ENCODE measurements at regions not wholly inside any gene's neighbourhood (a gene's known extent, or its start where the extent isn't known, plus 50 kb on each side); places are given as distances from the start of the nearest gene placed in this dataset.
A peak's percentile ranks its signal among the peaks of the same experiment; 100 is the strongest.

DNA sequence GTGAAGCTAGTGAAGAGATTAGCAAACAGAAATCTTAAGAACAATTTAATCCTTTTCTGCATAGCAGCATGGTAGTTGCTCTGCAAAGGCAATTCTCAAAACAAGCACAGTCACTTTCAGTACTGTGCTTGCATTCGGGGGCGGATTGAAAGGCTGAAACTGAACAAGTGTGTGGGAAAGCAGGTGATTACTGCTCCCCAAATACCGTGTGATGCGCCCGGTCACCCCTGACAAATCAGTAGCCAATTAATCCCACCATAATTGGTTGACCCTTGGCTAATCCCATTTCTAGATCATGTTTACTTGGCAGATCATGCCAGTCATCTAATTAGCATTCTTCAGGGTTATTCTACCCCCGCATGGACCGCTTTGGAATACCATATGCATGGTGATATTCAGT lies 76.5 kb upstream of the ADRB1 start:
- DNase-seq = no peak

DNA sequence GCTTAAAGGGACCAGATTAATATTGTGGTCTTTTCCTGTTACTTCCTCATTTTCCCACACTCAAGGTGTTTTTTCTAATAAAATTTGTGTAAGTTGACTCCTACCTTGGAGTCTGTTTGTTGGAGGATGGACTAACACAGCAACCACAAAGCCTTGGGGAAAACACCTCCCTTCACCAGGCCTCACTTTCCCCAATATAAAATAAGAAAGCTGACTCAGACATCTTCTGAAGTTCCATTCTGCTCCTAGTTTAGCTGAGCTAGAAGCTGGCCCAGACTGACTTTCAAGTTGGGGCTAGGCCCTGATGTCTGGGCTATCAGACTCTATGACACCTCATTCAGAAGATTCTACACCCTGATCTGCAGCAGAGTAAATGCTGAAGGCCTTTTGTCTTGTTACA lies 73.0 kb upstream of the ADRB1 start:
- DNase-seq = no peak

DNA sequence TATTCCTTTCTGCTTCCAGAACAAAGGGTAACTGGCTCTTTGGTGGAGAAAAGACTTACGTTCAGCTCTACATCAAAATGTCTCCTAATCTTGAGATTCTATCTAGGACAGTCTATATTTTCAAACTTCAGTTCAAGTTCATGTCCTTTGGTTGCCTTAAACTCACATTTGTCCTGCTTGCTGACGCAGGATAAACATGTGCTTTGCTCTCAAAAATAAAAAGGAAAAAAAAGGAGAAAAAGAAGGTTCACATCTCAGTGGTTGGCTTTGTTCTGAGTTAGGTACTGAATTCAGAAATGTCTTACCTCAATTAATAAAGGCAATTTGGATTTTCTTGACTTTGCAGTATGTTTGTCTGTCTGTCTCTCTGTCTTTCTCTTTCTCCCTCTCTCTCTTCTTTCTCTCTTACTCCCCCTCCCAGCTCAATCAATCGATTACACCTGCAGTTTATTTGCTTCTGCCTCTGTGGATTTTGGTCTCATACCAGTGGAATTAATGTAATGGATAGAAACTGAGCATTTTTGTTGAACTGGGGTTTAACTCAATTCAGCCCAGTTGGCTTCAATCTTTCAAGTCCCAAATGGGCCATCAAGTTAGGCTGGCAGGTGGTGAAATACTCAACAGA lies 72.2 kb upstream of the ADRB1 start:
- no peak for DNase-seq

DNA sequence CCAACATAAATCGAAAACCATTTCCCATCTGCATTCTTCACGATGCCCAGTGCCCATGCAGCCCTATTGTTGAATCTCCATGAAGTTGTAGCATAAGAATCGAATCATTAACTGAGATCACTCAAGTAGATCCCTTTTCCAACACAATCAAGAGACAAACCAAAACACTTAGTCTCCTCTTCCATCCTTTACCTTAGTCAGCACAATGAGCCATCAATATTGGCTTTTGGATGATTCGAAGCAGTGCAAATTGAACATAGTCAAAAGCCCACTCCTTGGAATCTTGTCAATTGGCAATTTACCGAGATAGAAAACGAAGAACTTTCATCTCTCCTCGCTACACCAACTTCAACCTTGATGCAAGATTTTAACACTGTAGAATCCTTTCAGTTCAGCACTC lies 66.5 kb upstream of the ADRB1 start:
- DNase-seq = no peak

DNA sequence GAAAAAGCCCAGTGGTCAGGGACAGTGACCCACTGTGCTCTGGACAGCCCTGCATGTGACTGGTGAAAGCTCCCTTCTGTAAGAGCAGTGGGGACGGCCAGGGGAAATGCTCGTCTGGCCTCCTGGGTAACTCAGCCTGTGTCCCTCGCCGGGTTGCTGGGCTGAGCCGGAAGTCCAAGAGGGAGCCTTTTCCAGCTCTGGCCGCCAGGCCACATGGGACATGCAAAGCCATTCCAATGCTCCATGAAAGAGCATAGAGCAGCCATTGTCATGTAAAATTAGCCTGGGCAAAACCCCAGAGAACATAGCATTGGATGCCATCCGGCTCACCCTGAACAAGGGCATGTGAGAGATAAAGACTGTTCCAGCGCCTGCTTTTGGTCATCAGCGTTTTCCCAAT lies 64.9 kb upstream of the ADRB1 start:
- DNase-seq = no peak

DNA sequence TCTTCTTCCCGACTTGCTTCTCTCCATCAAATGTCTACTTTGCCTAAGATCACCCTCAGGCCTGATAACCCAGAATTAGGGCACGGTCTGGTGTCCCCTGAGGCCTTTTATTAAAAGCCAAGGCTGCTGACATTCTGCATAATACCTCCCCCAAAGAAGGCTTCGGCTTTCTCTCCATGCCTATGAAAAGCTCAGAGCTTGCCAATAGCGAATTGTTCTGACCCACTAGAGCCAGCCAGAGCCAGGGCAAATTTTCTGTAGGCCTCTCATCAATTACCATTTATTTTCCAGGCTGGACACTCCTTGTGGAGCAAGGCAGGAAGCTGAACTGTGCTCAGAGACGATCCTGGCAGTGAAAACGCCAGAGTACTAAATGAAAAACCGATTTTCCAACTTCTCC lies 64.3 kb upstream of the ADRB1 start:
- no peak for DNase-seq

DNA sequence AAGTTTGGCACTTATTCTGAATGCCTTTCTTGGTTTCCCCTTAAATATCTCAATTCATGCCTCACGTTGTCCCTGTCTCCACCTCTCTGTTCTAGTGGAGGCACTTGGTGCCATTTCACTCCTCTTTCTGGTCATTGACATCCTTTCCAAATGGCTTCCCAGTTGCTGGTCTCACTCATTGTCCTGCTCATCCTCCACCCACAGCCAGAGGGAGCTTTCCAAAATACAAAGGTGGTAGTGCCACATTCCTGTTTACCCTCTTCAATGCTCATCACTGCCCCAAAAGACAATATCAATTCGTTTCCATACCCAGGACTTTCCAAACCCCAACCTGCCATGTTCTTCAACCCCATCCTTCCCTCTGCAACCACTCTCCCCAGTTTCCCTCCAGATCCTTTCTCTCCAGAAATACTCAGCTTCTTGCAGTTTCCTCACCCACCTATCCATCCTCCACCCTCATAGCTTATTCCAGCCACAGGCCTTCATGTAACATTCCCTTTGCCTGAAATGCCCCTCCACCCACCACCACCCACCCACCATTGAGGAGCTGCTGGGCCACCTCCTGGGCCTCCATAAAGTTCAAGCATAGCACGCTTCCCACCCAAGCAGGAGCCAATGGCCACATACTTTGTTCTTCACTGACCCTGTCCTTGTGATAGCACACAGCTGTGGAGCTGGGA lies 63.1 kb upstream of the ADRB1 start:
- DNase-seq = no peak

DNA sequence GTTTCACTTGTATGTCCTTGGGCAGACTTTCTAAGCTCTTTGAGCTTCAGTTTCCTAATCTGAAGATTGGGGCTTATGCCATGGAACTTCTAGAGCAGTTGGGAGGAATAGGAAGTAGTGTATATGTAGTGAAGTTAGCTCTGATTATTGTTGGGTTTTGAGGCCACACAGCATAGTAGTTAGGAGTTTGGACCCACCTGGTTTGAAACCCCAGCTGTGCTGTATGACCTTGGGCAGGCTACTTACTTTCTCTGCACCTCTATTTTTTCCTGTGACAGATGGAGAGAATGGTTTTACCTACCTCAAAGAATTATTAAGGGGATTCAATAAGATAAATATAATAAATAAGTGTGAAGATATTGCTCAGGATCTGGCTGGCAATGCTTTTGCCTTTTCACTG lies 61.4 kb upstream of the ADRB1 start:
- DNase-seq = no peak

DNA sequence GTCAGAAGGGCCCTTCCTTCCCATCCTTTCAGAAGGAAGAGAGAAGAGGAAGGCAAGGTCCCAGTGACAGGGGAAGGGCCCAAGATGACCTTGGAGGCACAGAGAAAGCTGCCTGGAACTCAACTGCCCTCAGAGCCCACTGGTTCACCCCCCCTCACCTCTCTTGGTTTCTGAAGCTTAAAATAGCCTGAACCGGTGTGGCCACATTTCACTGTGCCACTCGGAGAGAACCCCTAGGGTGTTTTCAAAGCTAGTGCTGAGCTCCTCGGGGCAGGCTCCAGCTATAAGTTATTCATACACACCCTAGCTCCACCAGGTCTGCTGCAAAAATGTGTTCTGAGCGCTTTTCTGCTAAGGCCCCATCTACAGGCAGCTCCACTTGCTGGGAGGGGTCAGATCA lies 60.9 kb upstream of the ADRB1 start:
- DNase-seq = peak in 1 of 4 experiments; percentile 40

DNA sequence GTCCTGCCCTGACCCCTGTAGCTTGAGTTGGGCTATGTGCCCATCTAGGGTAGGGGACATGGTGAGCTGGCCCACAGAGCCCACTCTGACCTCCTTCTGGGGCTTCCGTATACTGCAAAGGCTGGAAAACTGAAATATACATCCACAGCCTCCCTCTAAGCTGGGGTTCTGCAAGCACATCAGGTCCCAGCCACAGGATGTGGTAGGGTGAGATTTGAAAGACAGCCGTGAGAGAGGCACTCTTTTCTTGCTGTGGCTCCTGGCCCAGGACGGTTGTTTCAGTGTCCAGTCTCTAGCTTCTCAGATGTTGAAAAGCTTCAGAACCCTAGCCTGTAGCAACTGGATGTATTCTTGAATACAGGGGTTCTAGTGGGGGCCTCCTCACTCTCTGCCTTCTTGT lies 60.1 kb upstream of the ADRB1 start:
- no peak for DNase-seq

DNA sequence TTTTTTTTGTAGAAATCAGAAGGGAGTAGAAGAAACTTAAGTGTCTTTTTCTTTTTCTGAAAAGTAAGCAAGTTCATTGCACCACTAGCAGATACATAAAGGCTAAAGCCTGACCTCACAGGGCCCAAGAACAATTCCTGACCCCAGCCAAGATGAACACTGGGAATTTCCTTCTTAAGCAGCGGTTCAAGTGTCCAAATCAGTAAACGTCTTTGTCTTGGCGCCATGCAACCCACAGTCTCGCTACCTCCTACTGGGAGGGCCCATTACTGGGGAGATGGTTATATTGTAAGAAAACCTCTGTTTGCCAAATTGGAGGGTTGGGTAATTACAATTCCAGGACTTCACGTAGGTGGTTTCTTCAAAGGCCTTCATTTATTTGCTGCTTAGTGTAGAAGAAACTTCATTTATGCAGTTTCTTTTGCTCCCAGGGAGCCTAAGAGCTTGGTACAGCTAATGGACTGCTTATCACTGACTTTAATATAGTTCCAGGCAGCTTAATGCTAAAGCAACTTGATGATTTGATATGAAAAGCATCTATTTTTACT lies 58.3 kb upstream of the ADRB1 start:
- no peak for DNase-seq

DNA sequence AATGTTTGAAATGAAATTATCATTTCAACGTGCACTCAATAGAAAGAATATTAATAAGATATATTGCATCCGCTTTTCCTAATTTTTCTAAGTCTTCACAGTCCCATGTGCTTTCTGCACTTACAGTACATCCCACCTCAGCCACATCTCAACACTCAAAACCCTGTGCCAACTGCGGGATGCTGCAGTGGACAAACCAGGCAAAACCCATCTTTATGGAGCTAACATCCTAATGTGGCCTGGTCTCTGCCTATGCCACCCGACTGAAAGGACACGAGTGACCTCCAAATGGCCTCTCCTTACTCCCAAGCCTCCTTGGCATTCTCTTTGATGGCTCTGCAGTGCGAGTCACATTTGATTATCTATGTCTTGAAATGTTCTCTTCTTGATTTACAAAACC lies 57.4 kb upstream of the ADRB1 start:
- no peak for DNase-seq

DNA sequence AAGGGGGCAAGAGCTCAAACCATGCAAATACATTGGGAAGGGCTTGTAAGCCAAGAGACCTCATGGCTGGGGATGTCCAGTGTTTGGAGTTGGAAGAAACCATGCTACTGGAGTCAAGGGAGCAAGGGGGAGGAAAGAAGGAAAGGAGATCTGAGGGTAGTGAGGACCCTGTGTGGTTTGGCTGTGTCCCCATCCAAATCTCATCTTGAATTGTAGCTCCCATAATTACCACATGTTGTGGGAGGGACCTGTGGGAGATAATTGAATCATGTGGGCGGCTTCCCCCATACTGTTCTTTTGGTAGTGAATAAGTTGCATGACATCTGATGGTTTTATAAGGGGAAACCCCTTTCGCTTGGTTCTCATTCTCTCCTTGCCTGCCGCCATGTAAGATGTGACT lies 56.5 kb upstream of the ADRB1 start:
- DNase-seq = no peak

DNA sequence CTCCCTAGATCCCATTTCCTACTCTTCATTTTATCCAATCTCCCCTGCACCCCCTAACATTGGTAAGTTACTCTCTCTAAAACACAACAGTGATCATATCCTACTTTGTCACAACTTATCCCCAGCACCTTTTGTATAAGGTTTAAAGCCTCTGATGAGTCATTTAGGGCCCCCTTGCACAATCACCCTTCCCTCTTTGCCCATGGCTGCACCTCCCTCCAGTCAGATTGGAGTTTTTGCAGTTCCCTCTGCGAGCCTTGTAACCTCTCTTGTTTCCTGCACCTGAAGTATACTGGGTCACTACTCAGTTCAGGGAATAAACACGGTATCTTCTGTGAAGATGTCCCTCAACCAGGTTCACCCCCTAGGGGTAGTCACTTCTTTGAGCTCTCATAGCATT lies 55.9 kb upstream of the ADRB1 start:
- peak; percentile 51 to 87 (median 71) for DNase-seq

DNA sequence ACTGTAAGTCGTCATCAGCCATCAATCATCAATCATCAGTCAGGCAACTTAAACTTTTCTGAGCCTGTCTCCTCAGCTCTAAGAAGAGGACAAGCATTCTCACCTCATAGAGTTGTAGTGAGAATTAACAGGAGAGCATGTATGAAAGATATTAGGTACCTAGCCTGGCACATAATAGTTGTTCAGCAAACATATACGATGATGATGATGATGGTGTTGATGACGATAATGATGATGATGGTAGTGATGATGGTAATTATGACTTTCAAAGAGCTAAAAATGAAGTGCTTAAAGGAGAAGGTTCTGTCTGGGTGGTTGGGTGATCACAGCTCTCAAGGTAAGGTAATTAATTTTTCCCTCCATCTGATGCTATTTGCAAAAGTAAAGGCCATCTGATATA lies 55.1 kb upstream of the ADRB1 start:
- DNase-seq = no peak

DNA sequence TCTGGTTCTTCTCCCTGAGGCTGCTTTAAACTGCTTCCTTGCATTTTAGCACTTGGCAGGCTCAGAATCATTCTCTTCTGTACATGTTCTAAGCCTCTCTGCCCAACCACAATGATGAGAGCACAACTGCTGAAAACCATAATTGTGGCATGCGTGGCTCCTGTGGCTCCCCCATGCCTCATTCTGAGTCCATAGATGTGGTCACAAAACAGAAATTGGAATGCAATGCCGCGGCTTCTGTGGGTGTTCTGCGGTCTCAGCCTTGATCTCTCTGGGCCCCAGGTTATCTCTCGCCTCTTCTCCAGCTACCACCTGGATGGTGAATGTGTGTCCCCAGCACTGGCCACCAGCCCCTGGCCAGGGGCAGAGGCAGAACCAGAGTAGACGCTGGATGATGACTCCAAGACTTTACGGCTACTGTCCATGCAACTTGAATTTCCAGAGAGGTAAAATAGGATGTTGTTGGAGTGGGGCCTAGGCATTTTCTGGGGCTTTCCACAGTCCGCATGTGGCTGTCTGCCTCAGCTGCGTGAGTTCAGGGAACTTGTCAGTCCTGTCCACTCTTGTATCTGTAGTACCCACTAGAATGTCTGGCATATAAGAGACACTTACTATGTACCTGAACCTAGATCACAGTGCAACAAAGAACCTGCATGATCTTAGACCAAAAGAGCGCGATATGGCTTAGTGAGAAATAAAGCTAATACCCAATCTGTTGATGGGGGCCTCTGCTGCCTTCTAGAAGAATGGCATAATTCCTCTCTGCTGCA lies 52.4 kb upstream of the ADRB1 start:
- no peak for DNase-seq

DNA sequence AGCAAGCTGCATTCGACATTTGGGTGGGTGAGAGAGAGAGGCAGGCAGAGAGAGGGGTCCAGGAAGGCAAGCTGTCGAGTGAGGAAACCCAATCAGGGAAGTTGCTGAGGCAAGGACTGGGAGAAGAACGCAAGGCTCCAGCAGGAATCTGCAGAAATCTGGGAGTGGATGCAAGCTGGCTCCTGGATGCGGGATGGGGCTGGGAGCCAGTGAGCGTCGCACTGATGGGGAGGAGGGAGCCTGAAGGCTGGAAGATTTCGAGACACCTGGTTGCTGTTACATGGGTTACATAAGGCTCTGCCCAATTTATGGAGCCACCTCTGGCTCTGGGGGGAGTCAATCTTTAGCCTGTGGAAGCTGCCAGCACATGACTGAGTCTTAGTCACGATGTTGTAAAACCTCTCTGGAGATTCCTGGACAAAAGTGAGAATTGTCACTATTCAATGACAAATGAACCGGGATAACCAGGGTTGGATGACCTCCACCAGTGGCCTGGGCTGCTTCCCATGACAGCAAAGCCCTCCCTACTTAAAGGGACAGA lies 51.1 kb upstream of the ADRB1 start:
- no peak for DNase-seq

DNA sequence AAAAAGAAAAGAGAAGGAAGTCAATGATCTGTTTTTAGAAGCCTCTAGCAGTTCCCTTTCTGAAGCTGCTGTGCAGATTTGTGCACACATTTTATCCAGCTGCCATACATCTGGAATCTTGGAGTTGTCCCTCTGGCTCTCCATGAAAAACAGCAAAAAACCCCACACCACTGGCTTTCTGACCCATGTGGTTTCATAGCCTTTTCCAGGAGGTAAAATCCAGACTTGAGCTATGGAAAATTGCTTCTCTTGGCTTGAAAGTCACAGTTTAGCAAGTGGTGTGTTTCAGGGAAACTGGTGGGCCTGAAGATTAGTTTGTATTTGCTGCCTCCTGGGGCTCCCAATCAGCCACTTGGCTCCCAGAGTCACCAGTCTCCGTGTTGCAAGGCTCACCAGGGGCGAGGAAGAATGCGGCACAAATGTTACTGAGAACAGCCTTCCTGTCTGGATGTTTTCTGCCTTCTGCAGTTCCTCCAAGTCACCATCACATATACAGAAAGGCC lies 50.1 kb upstream of the ADRB1 start:
- peak; percentile 41 to 63 (median 57) for DNase-seq
